DND-41 (cell line): ENCODE measurements at regions not wholly inside any gene's neighbourhood (a gene's known extent, or its start where the extent isn't known, plus 50 kb on each side); places are given as distances from the start of the nearest gene placed in this dataset.
A peak's percentile ranks its signal among the peaks of the same experiment; 100 is the strongest.

ENCODE experiments used
- ATAC-seq: fragments of 200-7000 bp; cut with Tn5 transposase; 3 replicates; pipeline ENCODE4 v1.9.1; 2021; ENCODE audit warnings: low read depth; ENCODE audit not compliant: insufficient read depth
- DNase-seq: peaks from one replicate; pipeline ENCODE4 v3.0.0-alpha.2; 2020
- H2AFZ ChIP-seq: 2 replicates; pipeline ENCODE4 v1.6.0; 2012; ENCODE audit warnings: low read depth, low read length
- H3K27ac ChIP-seq: 2 replicates; pipeline ENCODE4 v1.5.1; 2012; ENCODE audit warnings: low read length, inconsistent platforms
- H3K27me3 ChIP-seq: fragments of 200-600 bp; sonication (generic); 2 replicates; pipeline ENCODE4 v1.6.0; 2012; ENCODE audit warnings: low read length, mild to moderate bottlenecking, inconsistent platforms; ENCODE audit not compliant: insufficient read depth, poor library complexity
- H3K36me3 ChIP-seq: 2 replicates; pipeline ENCODE4 v1.5.1; 2012; ENCODE audit warnings: low read length, inconsistent platforms; ENCODE audit not compliant: insufficient read depth
- H3K4me1 ChIP-seq: 2 replicates; pipeline ENCODE4 v1.5.1; 2012; ENCODE audit warnings: mild to moderate bottlenecking, low read length; ENCODE audit not compliant: insufficient read depth
- H3K4me2 ChIP-seq: 2 replicates; pipeline ENCODE4 v1.6.0; 2012; ENCODE audit warnings: mild to moderate bottlenecking, moderate library complexity, low read length, inconsistent platforms; ENCODE audit not compliant: insufficient read depth
- H3K4me3 ChIP-seq, 2 experiments: fragments of 200-600 bp in 1 of 2; shearing (Covaris generic) in 1 of 2; 2 replicates each; pipeline ENCODE4 v1.5.1; 2012 to 2016; ENCODE audit warnings: inconsistent platforms in 2 of 2, low read length in 2 of 2, mild to moderate bottlenecking in 2 of 2, low read depth in 1 of 2, moderate library complexity in 1 of 2
- H3K79me2 ChIP-seq: 2 replicates; pipeline ENCODE4 v1.6.0; 2012; ENCODE audit warnings: low read length, inconsistent platforms; ENCODE audit not compliant: insufficient read depth
- H3K9ac ChIP-seq: 2 replicates; pipeline ENCODE4 v1.6.0; 2012; ENCODE audit warnings: low read depth, mild to moderate bottlenecking, inconsistent platforms, low read length, moderate library complexity
- H3K9me3 ChIP-seq: 2 replicates; pipeline ENCODE4 v1.5.1; 2012; ENCODE audit warnings: low read length, moderate library complexity, mild to moderate bottlenecking, inconsistent platforms; ENCODE audit not compliant: insufficient read depth, severe bottlenecking
- H4K20me1 ChIP-seq: 2 replicates; pipeline ENCODE4 v1.6.0; 2012; ENCODE audit warnings: low read length; ENCODE audit not compliant: insufficient read depth
- CTCF ChIP-seq: IDR thresholded peaks from 2 replicates; pipeline ENCODE4 v1.5.1; 2012; ENCODE audit warnings: borderline replicate concordance, low read length, moderate library complexity, mild to moderate bottlenecking; ENCODE audit not compliant: poor library complexity, severe bottlenecking; ENCODE audit errors: extremely low read depth
- EZH2 ChIP-seq: IDR thresholded peaks from 3 replicates; pipeline ENCODE4 v1.6.1; 2012; ENCODE audit warnings: borderline replicate concordance, low read depth, mild to moderate bottlenecking, moderate library complexity, low read length, inconsistent platforms; ENCODE audit not compliant: severe bottlenecking

- TF ChIP-seq CTCF = no peak
- TF ChIP-seq EZH2 = no peak
Observed at GRCh38 chr2:128384956-128385355, 66.3 kb upstream of the HS6ST1 start.

GRCh38 chr2:128385365-128385764 is 66.7 kb upstream of the HS6ST1 start:
- ATAC-seq = no peak
- Histone ChIP-seq H3K27me3 (no peaks in the 10 kb centered on the region), H3K79me2 (no peaks in the 10 kb centered on the region), H3K9ac (no peak overlapping the region), H3K4me3 (no peak overlapping the region), H3K36me3 (no peaks in the 10 kb centered on the region), H3K27ac (no peak overlapping the region), H3K4me2 (no peak overlapping the region), H2AFZ (no peak overlapping the region), H3K4me1 (no peaks in the 10 kb centered on the region), H4K20me1 (no peaks in the 10 kb centered on the region), H3K9me3 (no peaks in the 10 kb centered on the region)
- DNase-seq = no peak
- TF ChIP-seq EZH2 (no peak), CTCF (no peak)

More at GRCh38 chr2:128384956-128385355, 66.3 kb upstream of the HS6ST1 start:
- Histone ChIP-seq H4K20me1 (no peaks in the 10 kb centered on the region), H3K36me3 (no peaks in the 10 kb centered on the region), H3K27me3 (no peaks in the 10 kb centered on the region), H3K4me1 (no peaks in the 10 kb centered on the region), H3K9ac (no peak overlapping the region), H3K27ac (no peak overlapping the region), H3K4me2 (no peak overlapping the region), H3K4me3 (no peak overlapping the region), H2AFZ (no peak overlapping the region), H3K79me2 (no peaks in the 10 kb centered on the region), H3K9me3 (no peaks in the 10 kb centered on the region)
- DNase-seq (no peak), ATAC-seq (no peak)

GRCh38 chr2:128386066-128386465 is 67.4 kb upstream of the HS6ST1 start:
- Histone ChIP-seq H3K27ac (no peak overlapping the region), H3K36me3 (no peaks in the 10 kb centered on the region), H3K79me2 (no peaks in the 10 kb centered on the region), H3K4me2 (no peak overlapping the region), H2AFZ (no peak overlapping the region), H4K20me1 (no peaks in the 10 kb centered on the region), H3K9me3 (no peaks in the 10 kb centered on the region), H3K4me1 (no peaks in the 10 kb centered on the region), H3K27me3 (no peaks in the 10 kb centered on the region), H3K4me3 (no peak overlapping the region), H3K9ac (no peak overlapping the region)
- ATAC-seq (no peak), DNase-seq (no peak)
- no peak for TF ChIP-seq CTCF
- TF ChIP-seq EZH2 = no peak

- no peaks in the 10 kb centered on the region for H3K27me3 ChIP-seq
- no peak overlapping the region for H3K4me2 ChIP-seq
- no peaks in the 10 kb centered on the region for H4K20me1 ChIP-seq
- H3K4me3 ChIP-seq = no peak overlapping the region
- no peaks in the 10 kb centered on the region for H3K9me3 ChIP-seq
- no peaks in the 10 kb centered on the region for H3K36me3 ChIP-seq
- no peak overlapping the region for H2AFZ ChIP-seq
- no peaks in the 10 kb centered on the region for H3K79me2 ChIP-seq
- H3K4me1 ChIP-seq = no peaks in the 10 kb centered on the region
- H3K9ac ChIP-seq = no peak overlapping the region
- ATAC-seq (peak; percentile 24; the same call in 1 of the 3 replicates), DNase-seq (no peak)
- TF ChIP-seq CTCF (no peak), EZH2 (no peak)
- no peak overlapping the region for H3K27ac ChIP-seq
Observed at GRCh38 chr2:128388499-128388941, 69.9 kb upstream of the HS6ST1 start.
